ENCODE measurements at regions not wholly inside any gene's neighbourhood (a gene's known extent, or its start where the extent isn't known, plus 50 kb on each side); places are given as distances from the start of the nearest gene placed in this dataset.

GRCh38 chr22:47718337-47718736, 955.9 kb downstream of the TBC1D22A start:
- TF ChIP-seq CTCF (IDR thresholded peaks at IDR 0.05), result no peak
- TF ChIP-seq EP300 (IDR thresholded peaks at IDR 0.05), result no peak

Data from tibial nerve (tissue), 4 donors.